GM12878 (cell line): ENCODE measurements at regions not wholly inside any gene's neighbourhood (a gene's known extent, or its start where the extent isn't known, plus 50 kb on each side); places are given as distances from the start of the nearest gene placed in this dataset.

Experiments
- ATAC-seq: fragments of 200-7000 bp; cut with Tn5 transposase; 3 replicates; pipeline ENCODE4 v1.9.1; 2020; ENCODE audit warnings: mild to moderate bottlenecking, moderate library complexity
- BruUV-seq: library from RNA; stranded (reverse); fragments of 400-500 nt; replicated peaks from 2 replicates; lab custom pipeline; 2021; lab: Mats Ljungman, UMichigan
- CTCF ChIA-PET: fragments of 300-600 bp; sonication (Branson Sonifier 250); formaldehyde crosslinking; extraction: SDS; loops from one replicate; lab custom pipeline; 2021; ENCODE audit warnings: inconsistent platforms; lab: Yijun Ruan, JAX
- POLR2A ChIA-PET: fragments of 350-600 bp; formaldehyde crosslinking; extraction: SDS; loops from one replicate; lab custom pipeline; 2021; ENCODE audit warnings: inconsistent platforms; lab: Charles Lee
- RAD21 ChIA-PET: fragments of 300-600 bp; sonication (Branson Sonifier 250); formaldehyde crosslinking; loops from one replicate; lab custom pipeline; 2023; ENCODE audit warnings: antibody characterized with exemption; ENCODE audit not compliant: unreplicated experiment; lab: Charles Lee
- SMC1A ChIA-PET: fragments of 300-600 bp; sonication (Branson Sonifier 250); formaldehyde crosslinking; loops from one replicate; lab custom pipeline; 2023; ENCODE audit not compliant: unreplicated experiment, uncharacterized antibody; lab: Charles Lee
- DNase-seq: peaks from one replicate; pipeline ENCODE4 v3.0.0-alpha.2; 2011; ENCODE audit warnings: low read depth, low spot score
- FAIRE-seq: peaks from 3 replicates; lab custom pipeline; 2011; peaks lifted over from hg19 to GRCh38; lab: Jason Lieb, UNC
- H2AFZ ChIP-seq: 2 replicates; pipeline ENCODE4 v1.6.0; 2011; ENCODE audit warnings: low read depth, low read length, control low read depth; ENCODE audit not compliant: control insufficient read depth
- H3K27ac ChIP-seq: 2 replicates; pipeline ENCODE4 v1.5.1; 2011; ENCODE audit warnings: control low read depth; ENCODE audit not compliant: control insufficient read depth, insufficient read depth
- H3K27me3 ChIP-seq, 2 experiments: replicated peaks in 1 of 2; 2 replicates each; pipeline versions ENCODE4 v1.6.0 to v1.6.1; 2011; ENCODE audit warnings: low read length in 1 of 2; ENCODE audit not compliant: control insufficient read depth in 2 of 2, insufficient read depth in 2 of 2
- H3K36me3 ChIP-seq, 2 experiments: 2 replicates each; pipeline ENCODE4 v1.5.1; 2011; ENCODE audit warnings: low read length in 1 of 2; ENCODE audit not compliant: control insufficient read depth in 2 of 2, insufficient read depth in 2 of 2
- H3K4me1 ChIP-seq: 2 replicates; pipeline ENCODE4 v1.6.1; 2011; ENCODE audit warnings: mild to moderate bottlenecking, low read length, moderate library complexity, mixed read lengths; ENCODE audit not compliant: control insufficient read depth, insufficient read depth
- H3K4me2 ChIP-seq: 2 replicates; pipeline ENCODE4 v1.6.0; 2011; ENCODE audit warnings: control low read depth; ENCODE audit not compliant: control insufficient read depth, insufficient read depth
- H3K4me3 ChIP-seq: fragments of 200-600 bp; sonication (generic); 2 replicates; pipeline ENCODE4 v1.5.1; 2016
- H3K79me2 ChIP-seq: 2 replicates; pipeline ENCODE4 v1.6.0; 2011; ENCODE audit warnings: low read length; ENCODE audit not compliant: control insufficient read depth, insufficient read depth
- H3K9ac ChIP-seq: 2 replicates; pipeline ENCODE4 v1.8.0; 2011; ENCODE audit warnings: low read length, control low read depth, mixed read lengths; ENCODE audit not compliant: control insufficient read depth, insufficient read depth
- H3K9me3 ChIP-seq: replicated peaks from 3 replicates; pipeline ENCODE4 v1.5.1; 2011; ENCODE audit warnings: mild to moderate bottlenecking, low read length; ENCODE audit not compliant: control insufficient read depth, insufficient read depth
- H4K20me1 ChIP-seq: 2 replicates; pipeline ENCODE4 v1.6.0; 2011; ENCODE audit not compliant: control insufficient read depth, insufficient read depth
- BCL3 ChIP-seq: IDR thresholded peaks from 2 replicates; pipeline ENCODE4 v1.6.1; 2011; ENCODE audit warnings: borderline replicate concordance, low read depth, mild to moderate bottlenecking, moderate library complexity, low read length; ENCODE audit not compliant: insufficient read depth, poor library complexity, severe bottlenecking
- BCLAF1 ChIP-seq: fragments of 450-650 bp; IDR thresholded peaks from 2 replicates; pipeline ENCODE4 v1.6.1; 2017; ENCODE audit warnings: antibody characterized with exemption, mild to moderate bottlenecking, moderate library complexity
- SPI1 ChIP-seq: IDR thresholded peaks from 2 replicates; pipeline ENCODE4 v1.6.1; 2011; ENCODE audit warnings: low read depth, mild to moderate bottlenecking, low read length, moderate library complexity, borderline replicate concordance; ENCODE audit not compliant: insufficient read depth
- ZNF622 ChIP-seq: fragments of 450-650 bp; IDR thresholded peaks from 2 replicates; pipeline ENCODE4 v1.6.1; 2017; ENCODE audit warnings: mild to moderate bottlenecking, inconsistent platforms
- in situ Hi-C: fragments of 300-500 bp; cut with MboI; formaldehyde crosslinking; loops from 9 replicates; pipeline ENCODE4 v1.14.3; 2018; ENCODE audit warnings: mixed read lengths
- intact Hi-C: fragments of 100-400 bp; cut with micrococcal nuclease; formaldehyde crosslinking; loops from one replicate; pipeline ENCODE4 v1.14.2; 2022; ENCODE audit not compliant: unreplicated experiment

- POLR2A ChIA-PET: no interaction called here
- RAD21 ChIA-PET: no interaction called here
- H3K4me3 ChIP-seq: no peak overlapping the region
- no peaks in the 10 kb centered on the region for H4K20me1 ChIP-seq
- no peak overlapping the region for H3K9ac ChIP-seq
- H3K79me2 ChIP-seq: no peaks in the 10 kb centered on the region
- SMC1A ChIA-PET: no interaction called here
- no peaks in the 10 kb centered on the region for H3K27me3 ChIP-seq
- TF ChIP-seq BCLAF1: no peak
- TF ChIP-seq BCL3: peak; percentile 22
- no peak for TF ChIP-seq ZNF622
- no peak for TF ChIP-seq SPI1
- TF ChIP-seq, all 136 proteins: peak for 1
- intact Hi-C loops (no loop called here), in situ Hi-C loops (no loop called here)
- no peak overlapping the region for H3K4me2 ChIP-seq
- ATAC-seq: no peak
- no peaks in the 10 kb centered on the region for H3K4me1 ChIP-seq
- CTCF ChIA-PET: no interaction called here
- no peaks in the 10 kb centered on the region for H3K36me3 ChIP-seq
- BruUV-seq: no TSS peak
- DNase-seq: no peak
- no peak overlapping the region for H2AFZ ChIP-seq
- H3K9me3 ChIP-seq: no peaks in the 10 kb centered on the region; the same call in 2 of the 3 replicates
- no peak for FAIRE-seq
- H3K27ac ChIP-seq: no peak overlapping the region
Observed at GRCh38 chr19:29365836-29366417, 153.0 kb upstream of the UQCRFS1 start.
